Panc1 (cell line): ENCODE measurements at regions not wholly inside any gene's neighbourhood (a gene's known extent, or its start where the extent isn't known, plus 50 kb on each side); places are given as distances from the start of the nearest gene placed in this dataset.

ENCODE experiments used
- CTCF ChIP-seq: fragments of 450-650 bp; IDR thresholded peaks from 2 replicates; pipeline ENCODE4 v1.5.1; 2017; ENCODE audit warnings: mild to moderate bottlenecking
- POLR2AphosphoS5 ChIP-seq: IDR thresholded peaks from 2 replicates; pipeline ENCODE4 v1.6.1; 2012; ENCODE audit warnings: mild to moderate bottlenecking, low read depth, low read length, moderate library complexity
- SIN3A ChIP-seq: IDR thresholded peaks from 2 replicates; pipeline ENCODE4 v1.6.1; 2012; ENCODE audit warnings: low read depth, mild to moderate bottlenecking, low read length, moderate library complexity, borderline replicate concordance; ENCODE audit not compliant: insufficient read depth

GRCh38 chr15:35198197-35198596, 113.1 kb upstream of the NANOGP8 start:
- TF ChIP-seq CTCF = no peak
- no peak for TF ChIP-seq POLR2AphosphoS5
- TF ChIP-seq SIN3A = no peak
